ENCODE measurements at regions not wholly inside any gene's neighbourhood (a gene's known extent, or its start where the extent isn't known, plus 50 kb on each side); places are given as distances from the start of the nearest gene placed in this dataset.

- no peak for TF ChIP-seq POLR2A (IDR thresholded peaks at IDR 0.05)
- TF ChIP-seq CTCF (IDR thresholded peaks at IDR 0.05), result no peak
These were observed 73.2 kb upstream of the SLC4A7 start for GRCh38 chr3:27557411-27557810.
